ENCODE measurements at regions not wholly inside any gene's neighbourhood (a gene's known extent, or its start where the extent isn't known, plus 50 kb on each side); places are given as distances from the start of the nearest gene placed in this dataset.
"Not testable (repeated sequence)": the region's sequence is repeated elsewhere in the genome, so short reads cannot be mapped to it uniquely, and the experiment has no call there.

DNA sequence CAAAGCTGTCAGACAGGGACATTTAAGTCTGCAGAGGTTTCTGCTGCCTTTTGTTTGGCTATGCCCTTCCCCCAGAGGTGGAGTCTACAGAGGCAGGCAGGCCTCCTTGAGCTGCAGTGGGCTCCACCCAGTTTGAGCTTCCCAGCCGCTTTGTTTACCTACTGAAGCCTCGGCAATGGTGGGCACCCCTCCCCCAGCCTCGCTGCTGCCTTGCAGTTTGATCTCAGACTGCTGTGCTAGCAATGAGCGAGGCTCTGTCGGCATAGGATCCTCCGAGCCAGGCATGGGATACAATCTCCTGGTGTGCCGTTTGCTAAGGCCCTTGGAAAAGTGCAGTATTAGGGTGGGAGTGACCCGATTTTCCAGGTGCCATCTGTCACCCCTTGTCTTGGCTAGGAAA, 149.4 kb upstream of the PGRMC2 start:
- CTCF ChIA-PET (ENCODE audit: low intra/inter-chr PET ratio, low total read pairs); H2AFZ ChIP-seq (ENCODE audit: low read length); H3K4me1 ChIP-seq (ENCODE audit: insufficient read depth, low read length); POLR2A ChIA-PET; in situ Hi-C loops (cut with HindIII; ENCODE audit: extremely low pct_ligation_motif_present, low pct_unique_long_range_greater_than_20kb); H3K9ac ChIP-seq (ENCODE audit: insufficient read depth, low read depth, low read length); DNase-seq (ENCODE audit: low spot score); H3K4me2 ChIP-seq (ENCODE audit: low read depth, low read length); intact Hi-C loops (cut with micrococcal nuclease; ENCODE audit: unreplicated experiment); H3K27ac ChIP-seq (ENCODE audit: extremely low read length, insufficient read depth, low read length); H4K20me1 ChIP-seq (ENCODE audit: insufficient read depth, low read length); H3K79me2 ChIP-seq (ENCODE audit: insufficient read depth, low read length); FAIRE-seq; BruUV-seq (replicated peaks); ATAC-seq; H3K36me3 ChIP-seq (replicated peaks in 1 of 2; ENCODE audit: control insufficient read depth in 1 of 2, insufficient read depth in 2 of 2, low read length in 2 of 2); H3K27me3 ChIP-seq (ENCODE audit: control insufficient read depth in 1 of 2, insufficient read depth in 2 of 2, low read length in 2 of 2); H3K4me3 ChIP-seq (replicated peaks in 1 of 3; ENCODE audit: insufficient read depth in 1 of 3, low read depth in 2 of 3, low read length in 3 of 3): not testable (repeated sequence)
- peak; percentile 56; the same call in 1 of the 2 replicates for TF ChIP-seq ZNF281 (CRISPR knock-in tag; IDR thresholded peaks at IDR 0.05; ENCODE audit: borderline replicate concordance)
- peaks cover 17% of the 10 kb centered on the region for H3K9me3 ChIP-seq (ENCODE audit: low read length)
- WGBS (ENCODE audit: low lambda C conversion rate): 0% methylated on average over 2 of the region's 8 CpGs

DNA sequence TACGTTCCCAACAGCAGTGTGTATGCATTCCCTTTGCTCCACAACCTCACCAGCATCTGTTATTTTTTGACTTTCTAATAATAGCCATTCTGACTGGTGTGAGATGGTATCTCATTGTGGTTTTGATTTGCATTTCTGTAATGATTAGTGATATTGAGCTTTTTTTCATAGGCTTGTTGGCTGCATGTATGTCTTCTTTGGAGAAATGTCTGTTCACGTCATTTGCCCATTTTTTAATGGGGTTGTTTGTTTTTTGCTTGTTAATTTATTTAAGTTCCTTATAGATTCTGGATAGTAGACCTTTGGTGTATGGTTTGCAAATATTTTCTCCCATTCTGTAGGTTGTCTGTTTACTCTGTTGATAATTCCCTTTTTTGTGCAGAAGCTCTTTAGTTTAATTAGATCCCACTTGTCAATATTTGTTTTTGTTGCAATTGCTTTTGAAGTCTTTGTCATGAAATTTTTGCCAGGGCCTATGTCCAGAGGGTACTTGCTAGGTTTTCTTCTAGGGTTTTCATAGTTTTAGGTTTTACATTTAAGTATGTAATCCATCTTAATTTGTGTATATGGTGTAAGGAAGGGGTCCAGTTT, 141.5 kb upstream of the PGRMC2 start:
- H3K36me3 ChIP-seq (replicated peaks in 1 of 2; ENCODE audit: control insufficient read depth in 1 of 2, insufficient read depth in 2 of 2, low read length in 2 of 2); H3K9me3 ChIP-seq (ENCODE audit: low read length); CTCF ChIA-PET (ENCODE audit: low intra/inter-chr PET ratio, low total read pairs); FAIRE-seq; POLR2A ChIA-PET; H4K20me1 ChIP-seq (ENCODE audit: insufficient read depth, low read length); in situ Hi-C loops (cut with HindIII; ENCODE audit: extremely low pct_ligation_motif_present, low pct_unique_long_range_greater_than_20kb); H3K27me3 ChIP-seq (ENCODE audit: control insufficient read depth in 1 of 2, insufficient read depth in 2 of 2, low read length in 2 of 2); H3K4me3 ChIP-seq (replicated peaks in 1 of 3; ENCODE audit: insufficient read depth in 1 of 3, low read depth in 2 of 3, low read length in 3 of 3); H3K79me2 ChIP-seq (ENCODE audit: insufficient read depth, low read length); H2AFZ ChIP-seq (ENCODE audit: low read length); intact Hi-C loops (cut with micrococcal nuclease; ENCODE audit: unreplicated experiment); H3K27ac ChIP-seq (ENCODE audit: extremely low read length, insufficient read depth, low read length); H3K9ac ChIP-seq (ENCODE audit: insufficient read depth, low read depth, low read length); BruUV-seq (replicated peaks); H3K4me2 ChIP-seq (ENCODE audit: low read depth, low read length); ATAC-seq; TF ChIP-seq NR2F6 (CRISPR knock-in tag; IDR thresholded peaks at IDR 0.05); SOX13 (IDR thresholded peaks at IDR 0.05): not testable (repeated sequence)
- 14% methylated on average over 2 of the region's 2 CpGs for WGBS (ENCODE audit: low lambda C conversion rate)
- DNase-seq (ENCODE audit: low spot score): peak; percentile 34
- H3K4me1 ChIP-seq (ENCODE audit: insufficient read depth, low read length): 0 out of 2 replicates have a peak, but pooled peaks cover 18% of the 10 kb centered on the region
- TF ChIP-seq, protein P1, sequence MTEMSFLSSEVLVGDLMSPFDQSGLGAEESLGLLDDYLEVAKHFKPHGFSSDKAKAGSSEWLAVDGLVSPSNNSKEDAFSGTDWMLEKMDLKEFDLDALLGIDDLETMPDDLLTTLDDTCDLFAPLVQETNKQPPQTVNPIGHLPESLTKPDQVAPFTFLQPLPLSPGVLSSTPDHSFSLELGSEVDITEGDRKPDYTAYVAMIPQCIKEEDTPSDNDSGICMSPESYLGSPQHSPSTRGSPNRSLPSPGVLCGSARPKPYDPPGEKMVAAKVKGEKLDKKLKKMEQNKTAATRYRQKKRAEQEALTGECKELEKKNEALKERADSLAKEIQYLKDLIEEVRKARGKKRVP (CRISPR knock-in tag; IDR thresholded peaks at IDR 0.05): 0 out of 4 replicates have a peak, but pooled peaks of 1 of the 2 experiments have one; percentile 25
- peak; percentile 46; the same call in 1 of the 2 replicates for TF ChIP-seq NR2F6 (IDR thresholded peaks at IDR 0.05)
- peak; percentile 52; the same call in 1 of the 2 replicates for TF ChIP-seq ISL2 (CRISPR knock-in tag; IDR thresholded peaks at IDR 0.05)
- TF ChIP-seq FOXP4 (CRISPR knock-in tag; IDR thresholded peaks at IDR 0.05): peak; percentile 52; the same call in 1 of the 2 replicates
- peak; percentile 57; the same call in 1 of the 2 replicates for TF ChIP-seq FOXA1 (IDR thresholded peaks at IDR 0.05)
- TF ChIP-seq FOXA1 (CRISPR knock-in tag; IDR thresholded peaks at IDR 0.05): peak; percentile 44
- TF ChIP-seq SOX13 (CRISPR knock-in tag; conservative IDR thresholded peaks at IDR 0.05 in 1 of 2, IDR thresholded peaks at IDR 0.05 in 1 of 2): peak in 1 of 2 experiments; percentile 85; a peak in 2 of 4 replicates

All from HepG2 (cell line).